SK-N-MC (cell line): ENCODE measurements at regions not wholly inside any gene's neighbourhood (a gene's known extent, or its start where the extent isn't known, plus 50 kb on each side); places are given as distances from the start of the nearest gene placed in this dataset.
A peak's percentile ranks its signal among the peaks of the same experiment; 100 is the strongest.

ENCODE experiments used
- DNase-seq: peaks from one replicate; pipeline ENCODE4 v3.0.0-alpha.2; 2011; ENCODE audit warnings: low read depth, low spot score
- H3K27ac ChIP-seq: fragments of 200-600 bp; sonication (generic); 2 replicates; pipeline ENCODE4 v1.5.1; 2016; ENCODE audit warnings: mixed run types
- H3K36me3 ChIP-seq: fragments of 200-600 bp; sonication (generic); 2 replicates; pipeline ENCODE4 v1.6.1; 2017; ENCODE audit warnings: antibody characterized with exemption, low read length, mixed read lengths; ENCODE audit not compliant: insufficient read depth
- H3K4me3 ChIP-seq: fragments of 200-600 bp; sonication (generic); 2 replicates; pipeline ENCODE4 v1.5.1; 2016
- H3K9ac ChIP-seq: fragments of 200-600 bp; sonication (generic); 2 replicates; pipeline ENCODE4 v1.8.0; 2017; ENCODE audit warnings: mixed run types, mixed read lengths; ENCODE audit not compliant: insufficient read length
- H3K9me3 ChIP-seq: fragments of 200-600 bp; sonication (generic); 2 replicates; pipeline ENCODE4 v1.6.1; 2017; ENCODE audit warnings: low read depth, mild to moderate bottlenecking, antibody characterized with exemption, low read length, moderate library complexity, mixed read lengths
- EZH2 ChIP-seq: fragments of 200-600 bp; sonication (generic); IDR thresholded peaks from one replicate; pipeline ENCODE4 v1.6.1; 2017; ENCODE audit warnings: antibody characterized with exemption
- FOXP2 ChIP-seq: optimal IDR thresholded peaks from 2 replicates; pipeline ENCODE3; 2011; ENCODE audit warnings: mild to moderate bottlenecking, moderate library complexity; ENCODE audit not compliant: insufficient read depth; ENCODE audit errors: extremely low read length, control extremely low read depth
- POLR2AphosphoS5 ChIP-seq: IDR thresholded peaks from 2 replicates; pipeline ENCODE4 v1.6.1; 2012; ENCODE audit warnings: mild to moderate bottlenecking, low read depth, low read length, borderline replicate concordance

DNA sequence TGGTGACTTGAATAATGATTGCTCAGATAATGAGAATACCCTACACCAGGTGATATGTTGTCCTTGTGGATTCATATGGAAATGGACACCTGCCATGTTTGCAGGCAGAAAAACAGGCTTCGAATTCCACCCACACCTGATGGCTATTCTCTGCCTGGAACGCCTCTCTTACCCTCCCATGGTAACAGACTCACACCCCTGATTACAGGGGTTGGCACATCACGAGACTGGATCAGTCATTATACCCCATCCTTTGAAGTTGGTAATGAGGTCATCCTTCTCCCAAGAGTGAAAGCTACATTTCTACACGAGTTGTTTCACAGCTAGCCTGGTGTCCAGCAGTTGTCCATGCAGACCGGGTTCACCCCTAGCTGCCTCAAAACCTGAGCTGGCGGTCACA lies 71.4 kb upstream of the MBOAT2 start:
- no peak overlapping the region for H3K4me3 ChIP-seq
- H3K9ac ChIP-seq, result no peak overlapping the region
- no peak for TF ChIP-seq FOXP2
- TF ChIP-seq POLR2AphosphoS5, result no peak
- no peak for TF ChIP-seq EZH2
- H3K36me3 ChIP-seq, result no peaks in the 10 kb centered on the region
- H3K27ac ChIP-seq, result no peak overlapping the region
- no peak for DNase-seq
- no peaks in the 10 kb centered on the region for H3K9me3 ChIP-seq

DNA sequence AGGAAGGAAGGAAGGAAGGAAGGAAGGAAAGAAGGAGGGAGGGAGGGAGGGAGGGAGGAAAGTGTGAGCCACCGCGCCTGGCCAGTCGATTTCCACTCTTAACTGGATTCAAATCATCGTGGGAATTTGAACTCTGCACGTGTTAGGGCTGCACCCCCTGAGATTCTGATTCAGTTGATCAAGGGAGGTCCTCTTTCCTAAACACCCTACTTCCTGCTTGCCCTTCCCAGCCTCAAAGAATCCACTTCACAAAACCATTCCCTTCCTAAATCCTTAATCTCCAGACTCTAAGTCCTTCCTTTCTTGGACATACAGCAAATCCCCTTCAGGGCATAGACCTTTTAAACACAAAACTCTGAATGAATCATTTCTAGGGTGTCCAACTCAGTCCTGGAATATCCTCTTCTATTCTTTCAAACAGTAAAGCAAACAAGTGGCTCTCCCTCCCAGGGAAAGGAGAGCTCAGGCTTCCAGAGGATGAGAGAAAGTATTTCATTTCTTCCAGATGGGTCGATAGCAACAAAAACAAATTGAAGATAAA lies 68.2 kb upstream of the MBOAT2 start:
- TF ChIP-seq POLR2AphosphoS5, result no peak
- TF ChIP-seq FOXP2, result no peak
- no peak for TF ChIP-seq EZH2
- H3K36me3 ChIP-seq, result no peaks in the 10 kb centered on the region
- peak overlapping the region; percentile 26; the same call in 1 of the 2 replicates for H3K27ac ChIP-seq
- DNase-seq, result no peak
- no peaks in the 10 kb centered on the region for H3K9me3 ChIP-seq
- H3K4me3 ChIP-seq, result no peak overlapping the region
- no peak overlapping the region for H3K9ac ChIP-seq

DNA sequence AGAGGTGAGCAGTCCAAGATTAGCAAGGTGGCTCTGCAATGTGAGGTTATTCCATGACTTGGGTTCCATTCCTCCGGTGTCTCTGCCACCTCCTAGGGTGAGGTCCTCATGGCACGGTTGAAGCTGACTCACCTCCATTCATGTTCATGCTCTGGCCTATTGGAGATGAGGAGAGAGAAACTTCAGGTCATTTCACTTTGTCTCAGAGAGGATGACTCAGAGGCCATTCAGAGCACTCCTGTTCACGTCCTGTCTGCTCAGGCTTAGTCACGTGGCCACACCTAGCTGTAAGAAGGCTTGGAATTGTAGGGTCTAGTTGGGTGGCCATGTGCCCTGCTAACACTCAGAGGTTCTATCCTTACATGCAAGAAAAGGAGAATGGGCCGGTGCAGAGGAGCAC lies 67.5 kb upstream of the MBOAT2 start:
- DNase-seq, result no peak
- H3K27ac ChIP-seq, result peak overlapping the region; percentile 19; the same call in 1 of the 2 replicates
- H3K9ac ChIP-seq, result no peak overlapping the region
- TF ChIP-seq POLR2AphosphoS5 (no peak), EZH2 (no peak), FOXP2 (no peak)
- no peaks in the 10 kb centered on the region for H3K36me3 ChIP-seq
- H3K9me3 ChIP-seq, result no peaks in the 10 kb centered on the region
- H3K4me3 ChIP-seq, result no peak overlapping the region

DNA sequence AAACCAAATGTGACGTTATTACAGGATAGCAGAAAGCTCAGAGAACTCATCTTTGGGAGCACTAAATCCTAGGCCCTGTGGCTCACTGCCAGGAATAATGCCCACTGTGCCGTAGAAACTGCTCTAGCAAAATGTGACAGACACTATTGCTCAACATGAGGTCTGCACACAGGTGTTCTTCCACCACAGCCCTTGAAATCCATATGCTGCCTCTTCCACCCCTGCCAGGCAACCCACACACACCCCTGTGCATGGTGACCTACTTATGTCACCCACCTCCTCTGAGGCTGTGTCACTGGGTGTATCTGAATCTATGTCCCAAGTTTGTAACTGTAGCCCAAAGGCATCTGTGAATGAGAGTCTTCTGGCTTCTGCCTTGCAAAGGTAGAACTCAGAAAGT lies 66.1 kb upstream of the MBOAT2 start:
- Histone ChIP-seq H3K27ac (no peak overlapping the region), H3K9me3 (no peaks in the 10 kb centered on the region), H3K9ac (no peak overlapping the region), H3K36me3 (no peaks in the 10 kb centered on the region), H3K4me3 (no peak overlapping the region)
- TF ChIP-seq EZH2 (no peak), POLR2AphosphoS5 (no peak), FOXP2 (no peak)
- DNase-seq, result no peak

DNA sequence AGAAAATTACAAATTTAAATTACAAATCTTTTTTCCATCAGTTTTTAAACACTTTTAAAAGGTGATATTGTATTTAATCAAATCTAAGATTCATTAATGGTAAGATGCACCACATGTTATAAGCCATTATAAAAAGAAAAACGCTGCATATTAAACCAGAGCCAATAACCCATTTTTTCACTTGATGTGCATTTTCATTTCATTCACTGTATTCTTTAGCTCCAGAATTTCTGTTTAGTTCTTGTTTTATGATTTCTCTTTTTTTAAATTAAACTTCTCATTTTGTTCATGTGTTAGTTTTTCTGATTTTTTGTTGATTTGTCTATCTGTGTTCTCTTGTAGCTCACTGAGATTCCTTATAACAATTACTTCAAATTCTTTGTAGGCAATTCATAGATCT lies 62.4 kb upstream of the MBOAT2 start:
- Histone ChIP-seq H3K9me3 (no peaks in the 10 kb centered on the region), H3K9ac (no peak overlapping the region), H3K4me3 (no peak overlapping the region), H3K27ac (no peak overlapping the region), H3K36me3 (no peaks in the 10 kb centered on the region)
- TF ChIP-seq POLR2AphosphoS5, result no peak
- TF ChIP-seq EZH2, result no peak
- TF ChIP-seq FOXP2, result no peak
- no peak for DNase-seq

DNA sequence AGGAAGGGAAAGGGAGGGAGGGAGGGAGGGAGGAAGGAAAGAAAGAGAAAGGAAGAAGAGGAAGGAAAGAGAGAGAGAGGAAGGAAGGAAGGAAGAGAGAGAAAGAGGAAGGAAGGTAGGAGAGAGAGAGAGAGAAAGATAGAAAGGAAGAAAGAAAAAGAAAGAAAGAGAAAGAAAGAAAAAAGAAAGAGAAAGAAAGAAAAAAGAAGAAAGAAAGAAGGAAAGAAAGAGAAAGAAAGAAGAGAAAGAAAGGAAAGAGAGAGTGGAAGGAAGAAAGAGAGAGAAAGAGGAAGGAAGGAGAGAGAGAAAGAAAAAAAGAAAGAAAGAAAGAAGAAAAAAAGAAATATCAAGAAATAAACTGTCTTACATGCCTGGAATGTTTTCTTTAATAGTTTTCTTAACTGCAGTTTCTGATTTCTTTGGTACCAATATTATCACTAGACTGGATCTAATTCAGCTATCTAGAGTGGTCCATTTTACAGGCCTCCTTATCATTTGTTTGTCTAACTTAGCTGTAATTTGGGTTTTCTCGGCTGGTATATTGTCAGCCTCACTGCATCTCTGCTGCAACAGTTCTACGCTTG lies 59.6 kb upstream of the MBOAT2 start:
- DNase-seq, result no peak
- Histone ChIP-seq H3K4me3 (no peak overlapping the region), H3K27ac (no peak overlapping the region), H3K9me3 (no peaks in the 10 kb centered on the region), H3K9ac (no peak overlapping the region), H3K36me3 (no peaks in the 10 kb centered on the region)
- TF ChIP-seq POLR2AphosphoS5, result no peak

DNA sequence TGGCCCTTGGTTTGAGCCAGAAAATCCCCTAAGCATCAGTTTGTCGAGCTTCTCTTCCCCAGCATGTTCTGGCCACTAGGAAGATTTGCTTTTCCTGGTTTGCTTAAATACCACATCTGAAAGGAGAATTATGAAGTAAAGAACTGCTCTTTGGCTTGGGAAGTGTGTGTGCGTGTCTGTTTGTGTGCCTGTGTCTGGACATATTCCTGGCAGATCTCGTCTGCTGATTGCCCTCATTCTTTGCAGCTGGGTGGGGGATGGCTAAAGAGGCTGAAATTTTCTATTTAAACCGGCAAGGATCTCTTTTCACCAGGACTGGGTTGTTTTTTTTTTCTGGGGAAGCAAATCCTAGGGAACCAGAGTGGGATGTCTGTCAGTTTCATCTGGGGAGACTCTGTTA lies 57.3 kb upstream of the MBOAT2 start:
- DNase-seq, result no peak
- TF ChIP-seq POLR2AphosphoS5, result no peak
- no peak for TF ChIP-seq EZH2
- TF ChIP-seq FOXP2, result no peak
- H3K9ac ChIP-seq, result no peak overlapping the region

DNA sequence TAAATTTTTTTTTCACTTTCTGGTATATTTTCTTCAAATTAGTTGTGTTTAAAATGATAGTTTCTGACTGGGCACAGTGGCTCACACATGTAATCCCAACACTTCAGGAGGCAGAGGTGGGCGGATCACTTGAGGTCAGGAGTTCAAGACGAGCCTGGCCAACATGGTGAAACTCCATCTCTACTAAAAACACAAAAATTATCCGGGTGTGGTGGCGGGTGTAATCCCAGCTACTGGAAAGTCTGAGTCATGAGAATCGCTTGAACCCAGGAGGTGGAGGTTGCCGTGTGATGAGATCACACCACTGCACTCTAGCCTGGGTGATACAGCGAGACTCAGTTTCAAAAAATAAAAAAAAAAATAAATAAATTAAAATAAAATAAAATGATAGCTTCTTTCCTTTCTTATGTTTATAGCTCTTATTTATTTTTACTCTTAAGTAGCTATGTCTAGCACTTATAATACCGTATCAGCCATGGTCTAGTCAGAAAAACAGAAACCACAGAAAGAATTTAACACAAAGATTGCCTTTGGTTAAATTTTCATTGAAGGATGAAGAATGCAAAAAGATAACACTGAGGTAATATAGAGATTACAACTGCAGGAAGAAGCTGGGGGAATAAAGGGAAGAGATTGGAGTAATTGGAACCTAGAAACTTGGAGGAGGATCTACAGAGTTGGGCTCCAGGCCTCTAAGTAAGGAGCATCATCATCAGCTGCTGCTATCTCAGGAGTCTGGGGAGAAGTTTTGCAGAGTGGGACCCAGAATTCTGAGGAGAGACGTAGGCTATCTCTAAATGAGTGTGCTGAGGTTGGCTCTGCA lies 54.7 kb upstream of the MBOAT2 start:
- Histone ChIP-seq H3K9me3 (peaks cover 3% of the 10 kb centered on the region; the same call in 1 of the 2 replicates), H3K4me3 (no peak overlapping the region), H3K9ac (no peak overlapping the region), H3K36me3 (no peaks in the 10 kb centered on the region), H3K27ac (no peak overlapping the region)
- no peak for DNase-seq
- no peak for TF ChIP-seq EZH2
- TF ChIP-seq FOXP2, result no peak
- TF ChIP-seq POLR2AphosphoS5, result no peak

More for the DNA sequence above, 57.3 kb upstream of the MBOAT2 start:
- Histone ChIP-seq H3K9me3 (no peaks in the 10 kb centered on the region), H3K27ac (no peak overlapping the region), H3K36me3 (no peaks in the 10 kb centered on the region), H3K4me3 (no peak overlapping the region)
